GM23248 (cell line): ENCODE measurements at regions not wholly inside any gene's neighbourhood (a gene's known extent, or its start where the extent isn't known, plus 50 kb on each side); places are given as distances from the start of the nearest gene placed in this dataset.

ENCODE experiments used
- EZH2 ChIP-seq: fragments of 200-600 bp; sonication (generic); IDR thresholded peaks from 2 replicates; pipeline ENCODE4 v1.6.1; 2018; ENCODE audit warnings: antibody characterized with exemption, mild to moderate bottlenecking; ENCODE audit not compliant: insufficient read depth, poor library complexity, severe bottlenecking
- EZH2phosphoT487 ChIP-seq: fragments of 200-600 bp; sonication (generic); IDR thresholded peaks from 2 replicates; pipeline ENCODE4 v1.6.1; 2018; ENCODE audit warnings: antibody characterized with exemption, moderate library complexity, mild to moderate bottlenecking, low read depth; ENCODE audit not compliant: insufficient read depth

DNA sequence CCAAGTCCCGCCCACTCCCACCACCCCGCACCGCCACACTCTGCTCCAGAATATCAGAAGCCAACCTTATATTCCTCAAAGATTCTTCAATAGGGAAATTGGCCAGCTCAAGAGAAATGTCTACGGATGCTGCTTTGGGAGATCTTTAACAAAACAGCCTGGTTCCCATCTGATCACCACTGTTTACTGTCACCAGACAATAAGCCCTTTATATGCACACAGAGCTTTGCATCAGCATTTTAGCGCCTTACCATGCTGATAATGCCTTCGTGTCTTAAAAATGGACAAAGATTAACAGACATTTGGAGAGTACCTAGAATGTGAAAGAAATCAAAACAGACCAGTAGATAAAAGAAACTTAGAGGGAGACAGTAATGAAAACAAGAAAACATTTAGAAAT, 141.7 kb upstream of the SYT6 start:
- TF ChIP-seq EZH2, result no peak
- TF ChIP-seq EZH2phosphoT487, result no peak
